K562 (cell line): ENCODE measurements at regions not wholly inside any gene's neighbourhood (a gene's known extent, or its start where the extent isn't known, plus 50 kb on each side); places are given as distances from the start of the nearest gene placed in this dataset.

Experiments
- ATAC-seq: fragments of 200-7000 bp; cut with Tn5 transposase; 3 replicates; pipeline ENCODE4 v1.9.1; 2020; ENCODE audit warnings: moderate library complexity
- BruUV-seq: library from RNA; stranded (reverse); fragments of 400-500 nt; replicated peaks from 2 replicates; lab custom pipeline; 2021; lab: Mats Ljungman, UMichigan
- CTCF ChIA-PET: fragments of 300-600 bp; formaldehyde crosslinking; extraction: SDS; loops from one replicate; lab custom pipeline; 2021; ENCODE audit warnings: low intra/inter-chr PET ratio; lab: Yijun Ruan, JAX
- POLR2A ChIA-PET: fragments of 300-600, 350-650 bp; sonication (Branson Sonifier 250); formaldehyde crosslinking; extraction: SDS; loops from one replicate; lab custom pipeline; 2021; ENCODE audit warnings: antibody characterized with exemption, inconsistent platforms; lab: Yijun Ruan, JAX
- DNase-seq, 4 experiments: peaks; one replicate each; pipeline versions ENCODE4 v3.0.0 to v3.0.0-alpha.2; 2011 to 2018; ENCODE audit warnings: low spot score in 3 of 4, mixed read lengths in 3 of 4; ENCODE audit errors: extremely low read depth in 1 of 4
- FAIRE-seq: peaks from 2 replicates; lab custom pipeline; 2011; peaks lifted over from hg19 to GRCh38; lab: Jason Lieb, UNC
- H2AFZ ChIP-seq: 2 replicates; pipeline ENCODE4 v1.6.0; 2011; ENCODE audit warnings: low read depth, low read length, control low read depth, inconsistent platforms
- H3K27ac ChIP-seq: fragments of 200-600 bp; 3 replicates; pipeline ENCODE4 v1.8.0; 2011; ENCODE audit warnings: low read depth, mild to moderate bottlenecking, control low read depth, inconsistent platforms, low read length, moderate library complexity, mixed read lengths; ENCODE audit errors: extremely low read depth
- H3K27me3 ChIP-seq, 2 experiments: fragments of 300-600 bp in 1 of 2; 2 replicates in 1 of 2; 3 replicates in 1 of 2; pipeline versions ENCODE4 v1.6.0 to v1.8.0; 2011; ENCODE audit warnings: inconsistent platforms in 2 of 2, low read length in 2 of 2, mild to moderate bottlenecking in 1 of 2, mixed read lengths in 1 of 2, moderate library complexity in 1 of 2; ENCODE audit not compliant: control insufficient read depth in 2 of 2, insufficient read depth in 2 of 2
- H3K36me3 ChIP-seq: fragments of 300-600 bp; 3 replicates; pipeline ENCODE4 v1.8.0; 2011; ENCODE audit warnings: mild to moderate bottlenecking, low read length, inconsistent platforms; ENCODE audit not compliant: control insufficient read depth, insufficient read depth
- H3K4me1 ChIP-seq, 2 experiments: fragments of 200-600 bp in 1 of 2; replicated peaks in 1 of 2; 2 replicates in 1 of 2; 3 replicates in 1 of 2; pipeline versions ENCODE4 v1.5.1 to v1.8.0; 2011; ENCODE audit warnings: inconsistent platforms in 2 of 2, low read length in 2 of 2, mild to moderate bottlenecking in 1 of 2, mixed read lengths in 1 of 2, moderate library complexity in 1 of 2; ENCODE audit not compliant: control insufficient read depth in 2 of 2, insufficient read depth in 2 of 2
- H3K4me2 ChIP-seq: 2 replicates; pipeline ENCODE4 v1.6.1; 2011; ENCODE audit warnings: low read length, control low read depth, inconsistent platforms, mixed read lengths; ENCODE audit not compliant: insufficient read depth
- H3K4me3 ChIP-seq: fragments of 200-600 bp; sonication (generic), shearing (Covaris generic); 2 replicates; pipeline ENCODE4 v1.5.1; 2016; ENCODE audit warnings: control low read depth, inconsistent platforms
- H3K79me2 ChIP-seq: fragments of 200-600 bp; 3 replicates; pipeline ENCODE4 v1.8.0; 2011; ENCODE audit warnings: low read length, inconsistent platforms; ENCODE audit not compliant: control insufficient read depth, insufficient read depth
- H3K9ac ChIP-seq, 2 experiments: 2 replicates each; pipeline versions ENCODE4 v1.6.0 to v1.6.1; 2011; ENCODE audit warnings: low read depth in 2 of 2, low read length in 2 of 2, control low read depth in 1 of 2, inconsistent platforms in 1 of 2, mild to moderate bottlenecking in 1 of 2, mixed read lengths in 1 of 2; ENCODE audit not compliant: insufficient read depth in 1 of 2
- H3K9me1 ChIP-seq: one replicate; pipeline ENCODE4 v1.6.0; 2011; ENCODE audit warnings: inconsistent platforms, mild to moderate bottlenecking, low read length, moderate library complexity; ENCODE audit not compliant: control insufficient read depth, insufficient read depth
- H3K9me3 ChIP-seq: replicated peaks from 2 replicates; pipeline ENCODE4 v1.5.1; 2011; ENCODE audit warnings: low read depth, low read length, inconsistent platforms; ENCODE audit not compliant: control insufficient read depth, insufficient read depth
- H4K20me1 ChIP-seq: replicated peaks from 2 replicates; pipeline ENCODE4 v1.6.1; 2011; ENCODE audit warnings: low read length, inconsistent platforms, mixed read lengths; ENCODE audit not compliant: control insufficient read depth, insufficient read depth
- ASH1L ChIP-seq: fragments of 450-650 bp; IDR thresholded peaks from 2 replicates; pipeline ENCODE4 v1.6.1; 2018; ENCODE audit warnings: borderline replicate concordance, mild to moderate bottlenecking, low read depth; ENCODE audit not compliant: partially characterized antibody
- CAMTA2 ChIP-seq: fragments of 250-450 bp; sonication (Bioruptor Pico); conservative IDR thresholded peaks from 2 replicates; pipeline ENCODE4 v1.5.1; 2022
- DEAF1 ChIP-seq: fragments of 450-650 bp; formaldehyde crosslinking; IDR thresholded peaks from 2 replicates; pipeline ENCODE4 v1.4.0; 2020; ENCODE audit warnings: mild to moderate bottlenecking, moderate library complexity
- GTF2E2 ChIP-seq: fragments of 200-800 bp; sonication (Bioruptor generic); IDR thresholded peaks from 2 replicates; pipeline ENCODE4 v1.6.1; 2016; ENCODE audit warnings: missing genetic modification characterization, missing compliant biosample characterization
- HNRNPL ChIP-seq: fragments of 200-400 bp; formaldehyde crosslinking; IDR thresholded peaks from 2 replicates; pipeline ENCODE4 v1.6.1; 2017; ENCODE audit warnings: low read depth, mild to moderate bottlenecking, low read length
- MAZ ChIP-seq, 2 experiments: fragments of 450-650 bp in 1 of 2; sonication (generic) in 1 of 2; formaldehyde crosslinking; IDR thresholded peaks in 1 of 2; conservative IDR thresholded peaks in 1 of 2; 2 replicates each; pipeline versions ENCODE4 v1.4.0 to v1.5.0; 2020; ENCODE audit warnings: mild to moderate bottlenecking in 1 of 2, missing genetic modification reagents in 1 of 2
- MEIS2 ChIP-seq: fragments of 450-650 bp; IDR thresholded peaks from 2 replicates; pipeline ENCODE4 v1.6.1; 2014; ENCODE audit warnings: mild to moderate bottlenecking; ENCODE audit not compliant: partially characterized antibody
- PHF8 ChIP-seq: fragments of 200-600 bp; sonication (generic); IDR thresholded peaks from 2 replicates; pipeline ENCODE4 v1.6.1; 2012; ENCODE audit warnings: mixed run types, mild to moderate bottlenecking, inconsistent platforms, low read length, moderate library complexity, borderline replicate concordance
- RNF2 ChIP-seq: sonication (generic); IDR thresholded peaks from 2 replicates; pipeline ENCODE4 v1.6.1; 2016
- RUNX1 ChIP-seq: sonication (generic); IDR thresholded peaks from 2 replicates; pipeline ENCODE4 v1.6.1; 2016; ENCODE audit warnings: antibody characterized with exemption, low read depth
- SRF ChIP-seq, 2 experiments: fragments of 250-450, 450-650 bp in 1 of 2; sonication (Bioruptor Pico) in 1 of 2; sonication (generic) in 1 of 2; formaldehyde crosslinking; IDR thresholded peaks; 2 replicates each; pipeline versions ENCODE4 v1.5.0 to v1.5.1; 2020 to 2022; ENCODE audit warnings: mild to moderate bottlenecking in 1 of 2, missing genetic modification reagents in 1 of 2
- ZNF263 ChIP-seq: sonication (generic); formaldehyde crosslinking; IDR thresholded peaks from 2 replicates; pipeline ENCODE4 v1.8.0; 2022; ENCODE audit warnings: mild to moderate bottlenecking, missing genetic modification reagents, borderline replicate concordance
- ZNF311 ChIP-seq: fragments of 250-450 bp; sonication (Bioruptor Pico); IDR thresholded peaks from 2 replicates; pipeline ENCODE4 v1.4.0; 2020; ENCODE audit warnings: mild to moderate bottlenecking, moderate library complexity
- ZNF696 ChIP-seq: fragments of 250-450 bp; sonication (Bioruptor Pico); conservative IDR thresholded peaks from 2 replicates; pipeline ENCODE4 v1.4.0; 2020; ENCODE audit warnings: mild to moderate bottlenecking, moderate library complexity
- WGBS: fragments of 100-300 bp; shearing (Covaris generic); methylation state at CpG from one replicate; pipeline ENCODE4 v1.1.6; 2016; ENCODE audit warnings: low coverage, mixed read lengths; ENCODE audit not compliant: insufficient coverage; ENCODE audit errors: missing lambda C conversion rate; 5-methylcytosine and 5-hydroxymethylcytosine counted together
- in situ Hi-C: fragments of 300-500 bp; cut with MboI; formaldehyde crosslinking; loops from 4 replicates; pipeline ENCODE4 v1.15.0; 2018; ENCODE audit warnings: inconsistent platforms, mixed read lengths
- intact Hi-C: fragments of 100-400 bp; cut with micrococcal nuclease; formaldehyde crosslinking; loops from 2 replicates; pipeline ENCODE4 v1.14.2; 2022
- TF ChIP-seq, protein P1 (sequence below): fragments of 450-650 bp; IDR thresholded peaks from 2 replicates; pipeline ENCODE4 v1.6.1; 2016
- TF ChIP-seq, protein P2 (sequence below): sonication (generic); formaldehyde crosslinking; IDR thresholded peaks from 2 replicates; pipeline ENCODE4 v1.8.1; 2023; ENCODE audit warnings: mild to moderate bottlenecking, missing genetic modification reagents, moderate library complexity

- no peak for TF ChIP-seq PHF8
- no peak for TF ChIP-seq RUNX1
- TF ChIP-seq ZNF311 (CRISPR knock-in tag) = no peak
- no peak for TF ChIP-seq RNF2
- TF ChIP-seq CAMTA2 (CRISPR knock-in tag) = no peak
- no peak for TF ChIP-seq GTF2E2 (tag)
Measured at GRCh38 chr1:224044420-224044819, 69.5 kb upstream of the FBXO28 start (continued).

DNA sequence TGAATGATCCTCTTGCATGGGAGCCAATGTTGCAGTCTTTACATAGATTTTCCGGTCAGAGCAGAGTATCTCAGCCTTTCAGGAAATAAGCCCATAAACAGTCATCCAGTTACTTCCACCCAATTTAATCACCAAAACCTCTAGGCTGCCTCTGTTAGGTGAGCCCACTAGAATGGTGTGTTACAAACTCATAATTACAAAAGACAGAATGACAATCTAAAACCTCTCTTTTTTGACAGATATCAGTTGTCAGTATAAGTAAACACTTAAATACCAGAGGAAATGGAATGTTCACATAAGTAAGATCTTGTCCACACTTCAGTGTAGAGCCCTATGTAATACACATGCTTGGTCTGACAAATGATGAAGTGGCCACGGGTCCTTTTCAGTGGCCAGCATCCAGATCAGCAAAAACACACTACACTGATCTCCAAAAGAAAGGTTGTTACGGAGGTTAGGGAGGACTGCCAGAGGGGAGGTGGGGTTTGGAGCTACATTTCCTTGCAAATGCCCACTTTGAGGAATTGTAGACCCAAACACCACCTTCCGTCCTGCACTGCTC lies 71.3 kb upstream of the FBXO28 start:
- 24% methylated on average over 4 of the region's 4 CpGs for WGBS
- Histone ChIP-seq H3K27ac (0 out of 3 replicates have a peak overlapping the region, but pooled peaks have one; percentile 6), H3K4me3 (no peak overlapping the region), H3K4me2 (peak overlapping the region; percentile 64), H3K79me2 (no peaks in the 10 kb centered on the region), H3K27me3 (no peaks in the 10 kb centered on the region), H2AFZ (peak overlapping the region; percentile 89), H3K4me1 (peaks cover 0 to 9% of the 10 kb centered on the region in 2 experiments; a peak in 3 of 5 replicates), H3K9me1 (no peaks in the 10 kb centered on the region), H3K9me3 (no peaks in the 10 kb centered on the region), H4K20me1 (no peaks in the 10 kb centered on the region), H3K36me3 (no peaks in the 10 kb centered on the region), H3K9ac (peak overlapping the region in 1 of 2 experiments; percentile 53; a peak in 1 of 4 replicates)
- ChIA-PET POLR2A (interaction anchor here (1.0 kb wide), 1 partner anchor 19 kb away, joined by 3 read pairs; no protein-coding TSS in a partner anchor), CTCF (no interaction called here)
- no TSS peak for BruUV-seq
- intact Hi-C loops (no loop called here), in situ Hi-C loops (no loop called here)
- no peak for FAIRE-seq
- DNase-seq = peak in 1 of 4 experiments; percentile 30
- ATAC-seq = peak; percentile 73
- TF ChIP-seq SRF (CRISPR knock-in tag; IDR thresholded peaks at IDR 0.05) (peak in 1 of 2 experiments; percentile 66; a peak in 1 of 4 replicates), MEIS2 (peak; percentile 69), ZNF263 (CRISPR knock-in tag) (peak; percentile 67; the same call in 1 of the 2 replicates), MAZ (CRISPR knock-in tag; conservative IDR thresholded peaks at IDR 0.05 in 1 of 2, IDR thresholded peaks at IDR 0.05 in 1 of 2) (0 out of 4 replicates have a peak, but pooled peaks of 1 of the 2 experiments have one; percentile 21), ASH1L (no peak), DEAF1 (CRISPR knock-in tag) (peak; percentile 30; the same call in 1 of the 2 replicates), ZNF696 (no peak), HNRNPL (no peak)
- TF ChIP-seq, protein P1, sequence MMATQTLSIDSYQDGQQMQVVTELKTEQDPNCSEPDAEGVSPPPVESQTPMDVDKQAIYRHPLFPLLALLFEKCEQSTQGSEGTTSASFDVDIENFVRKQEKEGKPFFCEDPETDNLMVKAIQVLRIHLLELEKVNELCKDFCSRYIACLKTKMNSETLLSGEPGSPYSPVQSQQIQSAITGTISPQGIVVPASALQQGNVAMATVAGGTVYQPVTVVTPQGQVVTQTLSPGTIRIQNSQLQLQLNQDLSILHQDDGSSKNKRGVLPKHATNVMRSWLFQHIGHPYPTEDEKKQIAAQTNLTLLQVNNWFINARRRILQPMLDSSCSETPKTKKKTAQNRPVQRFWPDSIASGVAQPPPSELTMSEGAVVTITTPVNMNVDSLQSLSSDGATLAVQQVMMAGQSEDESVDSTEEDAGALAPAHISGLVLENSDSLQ = peak; percentile 37; the same call in 1 of the 2 replicates
- TF ChIP-seq, protein P2, sequence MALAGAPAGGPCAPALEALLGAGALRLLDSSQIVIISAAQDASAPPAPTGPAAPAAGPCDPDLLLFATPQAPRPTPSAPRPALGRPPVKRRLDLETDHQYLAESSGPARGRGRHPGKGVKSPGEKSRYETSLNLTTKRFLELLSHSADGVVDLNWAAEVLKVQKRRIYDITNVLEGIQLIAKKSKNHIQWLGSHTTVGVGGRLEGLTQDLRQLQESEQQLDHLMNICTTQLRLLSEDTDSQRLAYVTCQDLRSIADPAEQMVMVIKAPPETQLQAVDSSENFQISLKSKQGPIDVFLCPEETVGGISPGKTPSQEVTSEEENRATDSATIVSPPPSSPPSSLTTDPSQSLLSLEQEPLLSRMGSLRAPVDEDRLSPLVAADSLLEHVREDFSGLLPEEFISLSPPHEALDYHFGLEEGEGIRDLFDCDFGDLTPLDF (CRISPR knock-in tag) = no peak
